Body of pancreas (tissue), 4 donors: ENCODE measurements at regions not wholly inside any gene's neighbourhood (a gene's known extent, or its start where the extent isn't known, plus 50 kb on each side); places are given as distances from the start of the nearest gene placed in this dataset.

Experiments
- POLR2A ChIP-seq, 3 donors: fragments of 450-650 bp; IDR thresholded peaks; one replicate each; pipeline ENCODE4 v1.6.1; 2016; ENCODE audit warnings: antibody characterized with exemption in 3 of 3, mild to moderate bottlenecking in 2 of 3
- TF ChIP-seq, protein P1 (sequence below), 7 experiments: fragments of 450-650 bp in 4 of 7; fragments of 200-600 bp in 3 of 7; sonication (generic) in 3 of 7; IDR thresholded peaks; one replicate each; pipeline ENCODE4 v1.5.1; 2016 to 2019; ENCODE audit warnings: antibody characterized with exemption in 7 of 7

DNA sequence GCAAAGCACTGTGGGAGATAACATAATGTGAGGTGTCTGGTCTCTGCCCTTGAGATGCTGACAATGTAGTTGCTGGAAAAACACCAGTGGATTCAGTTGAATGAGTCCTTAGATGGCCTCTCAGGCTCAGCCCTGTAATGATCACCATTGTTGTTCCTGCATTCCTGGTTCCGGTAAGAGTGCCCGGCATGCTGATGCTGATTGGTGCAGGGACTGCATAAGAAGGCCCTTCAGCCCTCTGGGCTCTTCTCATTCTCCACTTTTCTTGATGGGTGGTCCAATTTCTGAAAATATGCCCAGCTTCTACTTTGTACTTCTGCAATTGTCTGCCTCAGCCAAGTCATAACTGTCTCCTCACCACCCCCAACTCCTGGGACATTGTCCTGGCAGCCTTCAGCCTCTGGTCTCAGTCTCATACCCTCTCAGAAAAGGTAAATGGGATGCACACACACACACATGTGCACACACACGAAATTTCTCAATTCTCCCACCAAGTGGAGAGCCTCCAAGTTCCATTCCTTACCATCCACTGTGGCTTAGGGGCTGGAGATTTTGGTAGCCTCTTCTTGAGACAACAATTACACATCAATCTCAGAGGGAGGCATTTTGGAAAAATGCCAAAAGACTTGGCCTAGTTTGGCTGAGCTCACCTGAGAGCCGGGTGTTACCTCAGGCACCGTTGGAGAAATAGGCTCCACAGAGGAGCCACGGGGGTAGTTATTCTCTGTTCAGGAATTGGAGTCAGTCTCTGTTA is 314.9 kb downstream of the RPS24 start:
- no peak for TF ChIP-seq POLR2A (IDR thresholded peaks at IDR 0.05)
- TF ChIP-seq, protein P1, sequence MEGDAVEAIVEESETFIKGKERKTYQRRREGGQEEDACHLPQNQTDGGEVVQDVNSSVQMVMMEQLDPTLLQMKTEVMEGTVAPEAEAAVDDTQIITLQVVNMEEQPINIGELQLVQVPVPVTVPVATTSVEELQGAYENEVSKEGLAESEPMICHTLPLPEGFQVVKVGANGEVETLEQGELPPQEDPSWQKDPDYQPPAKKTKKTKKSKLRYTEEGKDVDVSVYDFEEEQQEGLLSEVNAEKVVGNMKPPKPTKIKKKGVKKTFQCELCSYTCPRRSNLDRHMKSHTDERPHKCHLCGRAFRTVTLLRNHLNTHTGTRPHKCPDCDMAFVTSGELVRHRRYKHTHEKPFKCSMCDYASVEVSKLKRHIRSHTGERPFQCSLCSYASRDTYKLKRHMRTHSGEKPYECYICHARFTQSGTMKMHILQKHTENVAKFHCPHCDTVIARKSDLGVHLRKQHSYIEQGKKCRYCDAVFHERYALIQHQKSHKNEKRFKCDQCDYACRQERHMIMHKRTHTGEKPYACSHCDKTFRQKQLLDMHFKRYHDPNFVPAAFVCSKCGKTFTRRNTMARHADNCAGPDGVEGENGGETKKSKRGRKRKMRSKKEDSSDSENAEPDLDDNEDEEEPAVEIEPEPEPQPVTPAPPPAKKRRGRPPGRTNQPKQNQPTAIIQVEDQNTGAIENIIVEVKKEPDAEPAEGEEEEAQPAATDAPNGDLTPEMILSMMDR (IDR thresholded peaks at IDR 0.05), result no peak
